Suprapubic skin (tissue), 4 donors: ENCODE measurements at regions not wholly inside any gene's neighbourhood (a gene's known extent, or its start where the extent isn't known, plus 50 kb on each side); places are given as distances from the start of the nearest gene placed in this dataset.

Experiments used
- DNase-seq, 2 donors: peaks; one replicate each; pipeline ENCODE4 v3.0.0-alpha.2; 2019; ENCODE audit warnings: low spot score in 2 of 2
- H3K27ac ChIP-seq: fragments of 200-600 bp; sonication (generic); one replicate; pipeline ENCODE4 v1.5.1; 2019
- H3K27me3 ChIP-seq: fragments of 200-600 bp; sonication (generic); one replicate; pipeline ENCODE4 v1.5.1; 2019
- H3K36me3 ChIP-seq: fragments of 200-600 bp; sonication (generic); one replicate; pipeline ENCODE4 v1.5.1; 2019
- H3K4me1 ChIP-seq: fragments of 200-600 bp; sonication (generic); one replicate; pipeline ENCODE4 v1.5.1; 2019
- H3K4me3 ChIP-seq: fragments of 200-600 bp; sonication (generic); one replicate; pipeline ENCODE4 v1.5.1; 2019; ENCODE audit warnings: mild to moderate bottlenecking
- H3K9me3 ChIP-seq: fragments of 200-600 bp; sonication (generic); one replicate; pipeline ENCODE4 v1.5.1; 2019
- CTCF ChIP-seq, 2 donors: fragments of 200-600 bp in 1 of 2; fragments of 450-650 bp in 1 of 2; sonication (generic) in 1 of 2; IDR thresholded peaks; one replicate each; pipeline ENCODE4 v1.5.1; 2016 to 2019; ENCODE audit warnings: antibody characterized with exemption in 2 of 2, mild to moderate bottlenecking in 1 of 2, moderate library complexity in 1 of 2
- EP300 ChIP-seq: sonication (generic); formaldehyde crosslinking; IDR thresholded peaks from one replicate; pipeline ENCODE4 v1.6.1; 2017; ENCODE audit warnings: antibody characterized with exemption
- POLR2A ChIP-seq, 2 donors: fragments of 450-650 bp; IDR thresholded peaks; one replicate each; pipeline ENCODE4 v1.6.1; 2017; ENCODE audit warnings: antibody characterized with exemption in 2 of 2, mild to moderate bottlenecking in 2 of 2, moderate library complexity in 2 of 2
- POLR2AphosphoS5 ChIP-seq, 3 donors: sonication (generic); formaldehyde crosslinking; IDR thresholded peaks; one replicate each; pipeline ENCODE4 v1.6.1; 2017; ENCODE audit warnings: antibody characterized with exemption in 3 of 3
- WGBS: methylation state at CpG from one replicate; pipeline ENCODE4 v1.1.5; 2018; 5-methylcytosine and 5-hydroxymethylcytosine counted together

- Histone ChIP-seq H3K9me3 (no peaks in the 10 kb centered on the region), H3K27me3 (no peaks in the 10 kb centered on the region), H3K4me1 (no peaks in the 10 kb centered on the region), H3K36me3 (no peaks in the 10 kb centered on the region), H3K4me3 (no peak overlapping the region), H3K27ac (no peak overlapping the region)
- TF ChIP-seq POLR2AphosphoS5 (IDR thresholded peaks at IDR 0.05), result no peak
- TF ChIP-seq CTCF (IDR thresholded peaks at IDR 0.05), result no peak
- no peak for TF ChIP-seq POLR2A (IDR thresholded peaks at IDR 0.05)
- TF ChIP-seq EP300, result no peak
- no peak for DNase-seq
- 47% methylated on average over 4 of the region's 4 CpGs for WGBS
These were observed 1160.5 kb downstream of the IGSF11 start for GRCh38 chr3:117874028-117874690.

GRCh38 chr3:117874904-117875874 is 1159.5 kb downstream of the IGSF11 start:
- WGBS, result 65% methylated on average over 1 of the region's 1 CpG
- DNase-seq, result no peak
- no peak overlapping the region for H3K27ac ChIP-seq
- no peaks in the 10 kb centered on the region for H3K9me3 ChIP-seq
- H3K4me3 ChIP-seq, result no peak overlapping the region
- TF ChIP-seq EP300, result no peak
- TF ChIP-seq CTCF (IDR thresholded peaks at IDR 0.05), result no peak
- no peak for TF ChIP-seq POLR2A (IDR thresholded peaks at IDR 0.05)
- TF ChIP-seq POLR2AphosphoS5 (IDR thresholded peaks at IDR 0.05), result no peak
- no peaks in the 10 kb centered on the region for H3K4me1 ChIP-seq
- no peaks in the 10 kb centered on the region for H3K27me3 ChIP-seq
- no peaks in the 10 kb centered on the region for H3K36me3 ChIP-seq

GRCh38 chr3:117875887-117876286 is 1158.8 kb downstream of the IGSF11 start:
- Histone ChIP-seq H3K9me3 (no peaks in the 10 kb centered on the region), H3K36me3 (no peaks in the 10 kb centered on the region), H3K27ac (no peak overlapping the region), H3K27me3 (no peaks in the 10 kb centered on the region), H3K4me1 (no peaks in the 10 kb centered on the region), H3K4me3 (no peak overlapping the region)
- 89% methylated on average over 1 of the region's 1 CpG for WGBS
- DNase-seq, result no peak
- TF ChIP-seq POLR2A (IDR thresholded peaks at IDR 0.05) (no peak), POLR2AphosphoS5 (IDR thresholded peaks at IDR 0.05) (no peak)

- H3K36me3 ChIP-seq, result no peaks in the 10 kb centered on the region
- no peak overlapping the region for H3K27ac ChIP-seq
- H3K4me3 ChIP-seq, result no peak overlapping the region
- TF ChIP-seq CTCF (IDR thresholded peaks at IDR 0.05), result no peak
- no peak for TF ChIP-seq POLR2A (IDR thresholded peaks at IDR 0.05)
- TF ChIP-seq POLR2AphosphoS5 (IDR thresholded peaks at IDR 0.05), result no peak
- no peak for TF ChIP-seq EP300
- no peaks in the 10 kb centered on the region for H3K27me3 ChIP-seq
- 87% methylated on average over 2 of the region's 2 CpGs for WGBS
- H3K9me3 ChIP-seq, result no peaks in the 10 kb centered on the region
- DNase-seq, result no peak
- H3K4me1 ChIP-seq, result no peaks in the 10 kb centered on the region
These were observed 1154.0 kb downstream of the IGSF11 start for GRCh38 chr3:117880638-117881037.

- Histone ChIP-seq H3K4me1 (no peaks in the 10 kb centered on the region), H3K27ac (no peak overlapping the region), H3K36me3 (no peaks in the 10 kb centered on the region), H3K27me3 (no peaks in the 10 kb centered on the region), H3K4me3 (no peak overlapping the region), H3K9me3 (no peaks in the 10 kb centered on the region)
- DNase-seq, result no peak
- whole genome bisulfite sequencing, result 78% methylated on average over 2 of the region's 2 CpGs
- TF ChIP-seq CTCF (IDR thresholded peaks at IDR 0.05), result no peak
- no peak for TF ChIP-seq POLR2AphosphoS5 (IDR thresholded peaks at IDR 0.05)
- no peak for TF ChIP-seq POLR2A (IDR thresholded peaks at IDR 0.05)
- no peak for TF ChIP-seq EP300
These were observed 1153.4 kb downstream of the IGSF11 start for GRCh38 chr3:117881210-117881609.
